ENCODE measurements at regions not wholly inside any gene's neighbourhood (a gene's known extent, or its start where the extent isn't known, plus 50 kb on each side); places are given as distances from the start of the nearest gene placed in this dataset.
"Not testable (repeated sequence)": the region's sequence is repeated elsewhere in the genome, so short reads cannot be mapped to it uniquely, and the experiment has no call there.

DNA sequence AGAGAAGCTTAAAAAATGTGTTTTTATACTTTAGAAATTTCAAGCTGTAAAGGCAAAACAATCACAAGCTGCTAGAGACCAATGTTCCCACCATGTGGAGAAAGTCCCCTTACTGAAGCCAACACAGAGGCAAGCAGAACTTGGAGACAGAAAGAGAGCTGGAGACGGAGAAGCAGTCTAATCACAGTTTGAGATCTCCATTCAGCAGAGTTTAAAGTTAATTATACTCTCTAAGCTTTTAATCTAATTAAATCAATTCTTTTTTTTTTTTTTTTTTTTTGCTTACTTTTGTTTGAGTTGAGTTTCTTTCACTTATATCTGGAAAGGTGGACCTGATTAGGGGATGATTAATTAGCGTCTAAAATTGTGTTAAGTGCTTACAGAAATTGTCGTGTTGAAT, 1534.3 kb downstream of the MAT2B start:
- DNase-seq = no peak

DNA sequence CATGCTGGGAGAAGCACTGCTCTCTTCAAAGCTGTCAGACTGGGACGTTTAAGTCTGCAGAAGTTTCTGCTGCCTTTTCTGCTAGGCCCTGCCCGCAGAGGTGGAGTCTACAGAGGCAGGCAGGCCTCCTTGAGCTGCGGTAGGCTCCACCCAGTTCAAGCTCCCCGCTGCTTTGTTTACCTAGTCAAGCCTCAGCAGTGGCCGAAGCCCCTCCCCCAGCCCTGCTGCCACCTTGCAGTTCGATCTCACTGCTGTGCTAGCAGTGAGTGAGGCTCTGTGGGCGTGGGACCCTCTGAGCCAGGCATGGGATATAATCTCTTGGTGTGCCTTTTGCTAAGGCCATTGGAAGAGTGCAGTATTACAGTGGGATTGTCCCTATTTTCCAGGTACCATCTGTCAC, 1540.5 kb downstream of the MAT2B start:
- DNase-seq = not testable (repeated sequence)

DNA sequence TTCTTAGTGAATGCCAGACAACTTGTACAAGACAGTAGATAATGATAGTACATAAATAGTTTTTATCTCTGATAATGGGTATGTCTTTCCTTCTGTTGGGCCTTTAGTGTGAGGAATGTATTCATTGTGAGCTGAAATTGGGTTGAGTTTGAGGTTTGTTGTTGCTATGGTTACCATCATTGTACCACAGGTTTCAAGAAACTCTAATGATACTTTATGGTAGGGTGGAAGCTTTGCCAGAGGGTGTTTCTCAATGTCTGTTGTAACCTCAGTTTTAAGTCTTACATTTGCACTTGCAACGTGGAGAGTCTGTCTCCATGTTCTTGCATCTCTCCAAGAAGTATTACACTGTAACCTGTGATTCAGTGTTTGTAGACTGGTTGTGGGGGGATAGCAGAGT, 1550.1 kb downstream of the MAT2B start:
- no peak for DNase-seq

DNA sequence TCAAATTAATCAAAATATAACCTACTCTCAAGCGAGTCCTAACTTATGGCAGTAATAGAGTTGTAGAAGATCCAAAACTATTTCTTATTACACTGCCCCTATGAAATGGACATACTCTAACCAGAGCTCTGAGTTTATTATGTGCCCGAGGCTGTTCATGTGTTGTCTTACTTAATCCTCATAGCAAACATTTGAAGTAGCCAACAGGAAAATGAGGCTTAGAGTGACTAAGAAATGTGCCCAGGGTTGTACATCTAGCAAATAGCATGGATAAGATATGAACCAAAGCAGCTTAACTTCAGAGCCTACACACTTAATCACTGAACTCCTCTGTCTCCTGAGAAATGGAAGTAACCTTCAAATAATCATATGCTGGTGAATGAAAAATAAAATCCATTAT, 1551.7 kb downstream of the MAT2B start:
- no peak for DNase-seq

DNA sequence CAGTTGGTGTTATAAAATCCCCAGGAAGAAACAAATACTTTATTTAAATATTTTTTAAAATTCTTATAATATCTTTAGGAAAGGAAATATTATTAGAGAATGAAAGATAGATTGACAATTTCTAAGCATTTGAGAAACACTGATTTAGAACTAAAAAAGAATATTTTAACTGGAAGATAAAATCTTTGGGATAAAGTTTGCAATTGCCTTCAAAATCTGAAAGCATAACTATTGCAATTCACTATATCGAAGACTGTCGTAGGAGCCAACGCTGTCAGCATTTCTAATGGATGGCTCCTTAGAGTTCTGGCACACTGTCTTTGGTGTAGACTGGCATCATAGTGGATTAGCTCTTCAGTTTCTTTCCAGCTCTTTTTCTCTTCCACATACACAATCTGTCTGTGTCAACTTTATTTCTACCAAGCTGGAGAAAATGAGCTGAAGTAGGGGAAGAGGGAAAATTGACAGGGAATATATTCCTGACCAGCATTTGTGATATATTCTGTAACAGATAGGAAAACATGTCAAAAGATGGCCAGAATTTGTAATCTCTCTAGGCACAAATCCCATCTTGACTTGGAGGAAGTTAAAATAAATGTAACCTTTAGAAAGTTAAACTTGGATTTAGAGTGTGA, 1561.4 kb downstream of the MAT2B start:
- DNase-seq = no peak

DNA sequence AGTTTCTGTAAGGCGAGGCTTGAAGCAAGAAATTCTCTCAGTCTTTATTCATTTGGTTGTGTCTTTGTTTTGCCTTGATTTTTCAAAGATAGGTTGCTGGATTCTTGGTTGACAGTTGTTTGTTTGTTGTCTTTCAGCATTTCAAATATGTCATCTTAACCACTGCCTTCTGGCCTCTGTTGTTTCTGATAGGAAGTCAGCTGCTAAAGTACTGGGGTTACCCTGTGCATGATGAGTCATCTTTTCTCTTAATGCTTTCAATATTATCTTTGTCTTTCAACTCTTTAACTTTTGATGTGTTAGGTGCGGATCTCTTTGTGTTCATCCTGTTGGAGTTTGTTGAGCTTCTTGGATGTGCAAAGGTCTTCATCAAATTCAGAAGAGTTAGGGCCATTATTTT, 1571.3 kb downstream of the MAT2B start:
- DNase-seq = no peak

DNA sequence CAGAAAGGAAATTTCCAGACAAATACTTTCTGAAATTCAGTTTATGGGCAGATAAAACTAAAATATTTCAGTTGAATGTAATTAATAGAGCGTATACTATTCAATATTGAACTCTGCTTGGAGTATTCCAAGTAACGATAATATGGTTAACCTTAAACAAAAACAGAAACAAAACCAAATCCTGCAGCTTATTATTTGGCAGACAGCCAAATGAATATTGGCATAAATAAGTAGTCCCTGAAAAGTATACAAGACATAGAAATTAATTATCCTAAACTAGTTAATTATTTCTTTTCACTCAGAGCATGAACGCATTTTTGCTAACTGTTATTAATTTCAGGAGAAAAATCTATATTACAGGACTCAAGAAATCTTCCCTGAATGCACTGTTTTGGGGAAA, 1574.0 kb downstream of the MAT2B start:
- DNase-seq = no peak

DNA sequence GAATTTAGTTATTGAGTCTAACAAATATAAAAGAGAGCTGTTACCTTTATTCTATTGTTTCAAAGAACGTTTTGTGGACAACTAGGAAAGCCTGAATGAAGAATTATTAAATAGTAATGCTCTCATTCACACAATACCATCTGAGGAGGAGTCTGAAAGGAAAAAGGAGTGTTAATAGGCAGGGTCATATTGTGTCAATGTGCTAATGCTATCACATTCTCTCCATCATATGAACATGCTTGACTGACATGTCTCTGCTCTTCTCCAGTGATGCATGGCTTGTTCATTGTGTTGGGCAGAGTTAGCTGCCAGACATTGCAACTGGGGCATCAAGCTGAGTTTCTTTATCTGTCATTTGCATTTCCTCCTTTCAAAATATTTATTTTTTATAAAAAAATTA, 1578.0 kb downstream of the MAT2B start:
- no peak for DNase-seq

DNA sequence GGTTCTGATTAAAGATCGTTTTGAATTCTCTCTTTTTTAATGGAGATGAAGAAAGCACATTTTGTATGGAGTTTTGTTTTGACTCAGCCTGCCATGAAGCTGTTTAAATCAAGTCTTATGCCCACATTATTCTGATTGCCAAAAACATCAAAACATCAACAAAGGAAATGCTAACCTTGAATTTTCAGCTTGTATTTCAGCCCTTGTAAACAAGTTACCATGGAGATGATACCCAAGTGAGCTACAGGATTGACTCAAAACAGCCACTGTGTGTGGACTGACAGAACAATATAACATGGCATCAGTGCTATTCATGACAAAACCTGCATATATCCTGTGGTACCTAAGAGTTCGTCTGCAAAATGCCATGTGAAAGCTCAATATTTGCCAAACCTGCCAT, 1581.0 kb downstream of the MAT2B start:
- DNase-seq = no peak

DNA sequence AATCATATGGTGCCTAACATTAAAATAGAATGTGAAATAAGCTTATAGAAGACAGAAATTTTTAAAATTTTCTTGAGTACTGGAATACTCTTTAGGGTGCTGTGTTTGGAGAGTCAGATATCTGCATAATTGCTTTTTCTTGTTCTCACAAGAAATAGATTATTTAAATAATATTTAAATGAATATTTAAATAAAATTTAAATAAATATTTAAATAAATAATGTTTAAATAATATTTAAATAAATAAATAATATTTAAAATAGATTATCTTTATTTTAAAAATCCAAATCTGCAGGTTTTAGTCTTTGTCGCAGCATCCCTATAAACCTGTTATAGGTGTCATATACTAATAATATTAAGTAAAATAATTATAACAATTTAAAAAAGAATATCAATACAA, 1589.4 kb downstream of the MAT2B start:
- no peak for DNase-seq

DNA sequence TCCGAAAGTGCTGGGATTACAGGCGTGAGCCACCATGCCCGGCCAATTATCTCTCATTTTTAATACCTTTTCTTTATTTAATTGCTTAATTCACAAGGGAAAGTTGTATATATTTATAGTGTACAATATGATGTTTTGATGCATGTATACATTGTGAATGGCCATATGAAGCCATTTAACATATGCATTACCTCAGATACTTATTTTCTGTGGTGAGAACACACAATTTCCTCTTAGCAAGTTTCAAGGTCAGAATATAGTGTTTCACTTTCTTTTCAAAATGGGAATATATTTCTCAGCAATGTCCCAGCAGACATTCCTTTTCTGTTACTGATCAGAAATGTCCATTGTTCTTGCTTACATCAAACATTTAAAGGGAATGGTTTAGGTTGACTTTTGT, 1596.3 kb downstream of the MAT2B start:
- no peak for DNase-seq

DNA sequence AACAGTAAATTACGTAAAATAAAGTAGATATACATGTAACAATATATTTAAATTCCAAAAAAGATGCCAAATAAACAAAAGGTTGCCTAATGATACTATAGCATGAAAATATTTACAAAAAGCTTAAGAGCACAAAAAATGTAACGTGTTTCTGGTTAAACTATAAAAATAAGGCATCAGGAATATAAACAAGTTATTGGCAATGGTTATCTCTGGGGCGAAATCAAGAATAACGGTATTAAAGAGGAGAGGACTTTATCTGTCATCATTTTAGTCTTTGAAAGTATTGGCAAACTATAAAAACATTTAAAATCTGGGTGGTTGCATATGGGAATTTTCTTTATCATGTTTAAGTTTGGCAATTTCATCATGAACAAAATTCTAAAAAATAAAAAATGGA, 1599.2 kb downstream of the MAT2B start:
- no peak for DNase-seq

DNA sequence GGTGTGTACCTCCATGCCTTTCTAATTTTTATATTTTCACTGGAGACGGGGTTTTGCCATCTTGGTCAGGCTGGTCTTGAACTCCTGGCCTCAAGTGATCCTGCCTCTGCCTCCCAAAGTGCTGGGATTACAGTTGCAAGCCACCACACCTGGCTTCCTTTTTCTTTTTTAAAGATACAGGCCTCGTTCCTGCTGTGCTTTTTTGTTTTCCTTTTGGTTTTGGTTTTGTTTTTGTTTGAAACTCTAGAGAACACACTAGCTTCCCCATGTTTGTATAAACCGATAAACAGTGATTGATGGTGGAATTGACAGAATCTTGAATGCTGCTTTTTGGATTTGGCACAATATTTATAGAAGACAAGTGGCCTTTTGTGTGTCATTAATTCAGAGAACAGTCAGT, 1603.4 kb downstream of the MAT2B start:
- DNase-seq = no peak

DNA sequence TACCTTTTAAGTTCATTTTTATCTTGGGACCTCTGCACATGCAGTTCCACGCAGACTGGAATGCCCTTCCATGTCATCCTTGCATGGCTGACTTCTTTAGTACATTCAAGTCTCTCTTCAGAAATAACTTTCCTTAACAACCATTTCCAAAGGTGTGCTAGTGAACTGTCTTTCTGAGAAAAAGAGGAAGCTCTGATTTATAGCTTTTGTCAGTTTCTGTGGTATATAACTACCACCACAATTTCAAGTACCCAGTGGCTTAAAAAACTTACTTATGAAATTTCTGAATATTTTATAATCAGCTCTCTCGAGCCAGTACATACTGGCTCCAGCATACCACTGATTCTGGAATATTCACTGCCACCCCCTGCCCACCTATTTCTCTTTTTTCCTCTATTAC, 1613.8 kb downstream of the MAT2B start:
- no peak for DNase-seq

DNA sequence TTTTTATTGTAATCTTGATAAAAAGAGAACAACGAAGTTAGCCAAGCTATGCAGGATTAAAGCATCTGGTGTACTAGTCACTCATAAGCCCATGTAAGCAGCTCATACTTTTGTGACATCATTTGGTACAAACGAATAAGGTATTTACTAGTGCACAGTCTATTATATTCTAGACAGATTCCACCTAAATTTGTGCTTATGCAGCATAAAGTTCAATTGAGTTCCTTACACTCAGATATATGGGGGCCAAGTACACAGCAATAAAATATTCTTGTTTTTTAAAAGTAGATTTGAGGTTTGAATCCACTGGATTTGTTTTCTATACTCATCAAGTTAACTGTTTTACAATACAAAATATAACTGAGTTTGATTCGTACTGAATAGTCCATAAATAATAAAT, 1621.2 kb downstream of the MAT2B start:
- DNase-seq = no peak

DNA sequence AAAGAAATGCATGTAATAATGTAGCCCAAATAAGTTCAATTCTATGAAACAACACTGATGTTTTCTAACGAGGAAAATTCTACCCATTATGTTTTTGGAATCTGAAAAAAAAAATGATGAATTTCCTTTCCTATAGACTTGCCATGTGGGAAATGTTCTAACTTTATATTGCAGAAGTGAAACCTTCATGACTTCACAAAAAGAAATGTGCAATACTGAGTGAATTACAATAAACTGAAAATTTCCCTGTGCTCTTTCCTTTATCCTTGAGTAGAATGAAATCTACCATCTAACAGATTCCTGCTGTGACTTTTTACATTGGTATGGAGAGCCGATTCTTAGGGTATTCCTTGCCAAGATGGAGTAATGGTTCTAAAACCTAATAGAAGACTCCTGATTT, 1622.5 kb downstream of the MAT2B start:
- DNase-seq = no peak

DNA sequence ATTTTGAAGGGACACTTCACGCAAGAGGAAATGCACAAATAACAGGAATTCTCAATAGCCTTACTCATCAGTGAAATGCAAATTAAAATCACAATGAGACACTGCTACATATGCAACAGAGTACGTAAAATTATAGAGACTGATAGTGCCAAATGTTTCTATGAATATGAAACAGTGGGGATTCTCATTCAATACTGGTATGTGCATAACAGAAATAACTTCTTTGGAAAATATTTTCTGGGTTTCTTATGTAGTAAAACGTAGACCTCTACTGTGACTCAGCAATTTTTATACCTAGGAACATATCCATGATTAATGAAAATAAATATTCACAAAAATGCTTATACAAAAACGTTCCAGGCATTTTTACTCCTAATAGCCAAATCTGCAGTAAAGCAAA, 1625.2 kb downstream of the MAT2B start:
- DNase-seq = no peak

DNA sequence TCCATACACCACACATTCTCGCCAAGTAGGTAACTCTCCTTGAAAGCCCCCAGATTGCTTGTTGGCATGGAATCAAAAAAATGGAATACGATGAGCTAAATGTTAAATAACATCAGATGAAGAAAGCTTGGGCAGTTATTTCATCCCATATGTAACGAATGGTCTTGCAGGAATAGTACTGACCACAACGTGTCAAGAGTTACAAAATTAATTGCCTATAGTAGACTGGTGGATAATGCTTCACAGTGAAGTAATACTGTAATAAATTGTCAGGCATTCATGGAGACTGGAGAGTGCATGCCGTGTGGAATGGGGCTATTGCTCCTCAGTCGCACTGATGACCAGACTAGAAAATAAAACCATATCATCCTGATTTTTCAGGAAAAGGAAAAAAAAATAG, 1628.7 kb downstream of the MAT2B start:
- DNase-seq = no peak

DNA sequence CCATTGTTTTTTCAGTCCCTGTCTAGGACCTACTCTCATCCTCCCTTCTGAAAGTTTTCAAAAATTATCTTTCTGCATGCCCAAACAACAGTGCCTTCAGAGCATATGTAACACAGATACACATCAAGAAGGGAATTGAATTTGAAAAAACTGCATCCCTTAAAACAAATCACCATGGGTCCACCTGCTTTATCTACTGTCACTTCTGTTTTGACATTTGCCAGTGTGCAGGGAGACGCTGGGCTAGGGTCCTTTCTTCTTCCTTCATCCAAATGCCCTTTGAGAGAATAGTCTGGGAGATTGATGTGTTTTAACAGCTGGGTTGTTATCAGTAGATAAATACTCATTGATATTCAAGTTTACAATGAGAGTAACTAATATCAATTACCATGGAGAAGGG, 1630.1 kb downstream of the MAT2B start:
- no peak for DNase-seq

DNA sequence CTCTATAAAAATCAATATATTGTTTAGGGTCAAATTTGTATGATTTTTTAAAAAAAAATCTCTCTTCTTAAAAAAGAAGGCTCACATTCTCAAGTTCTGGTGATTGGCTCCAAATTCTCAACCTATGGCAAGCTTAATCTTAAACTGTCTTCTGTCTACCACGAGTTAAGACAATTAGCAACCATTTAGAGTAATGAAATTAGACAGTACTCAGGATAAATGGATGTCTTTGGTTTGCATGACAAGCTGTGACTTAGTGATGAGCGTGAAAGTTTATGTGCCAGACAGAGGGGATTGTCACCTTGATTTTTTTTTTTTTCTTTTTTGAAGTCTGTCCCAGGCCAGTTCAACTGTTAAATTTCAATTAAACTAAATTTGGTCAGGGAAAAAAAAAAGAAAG, 1632.3 kb downstream of the MAT2B start:
- DNase-seq = no peak

DNA sequence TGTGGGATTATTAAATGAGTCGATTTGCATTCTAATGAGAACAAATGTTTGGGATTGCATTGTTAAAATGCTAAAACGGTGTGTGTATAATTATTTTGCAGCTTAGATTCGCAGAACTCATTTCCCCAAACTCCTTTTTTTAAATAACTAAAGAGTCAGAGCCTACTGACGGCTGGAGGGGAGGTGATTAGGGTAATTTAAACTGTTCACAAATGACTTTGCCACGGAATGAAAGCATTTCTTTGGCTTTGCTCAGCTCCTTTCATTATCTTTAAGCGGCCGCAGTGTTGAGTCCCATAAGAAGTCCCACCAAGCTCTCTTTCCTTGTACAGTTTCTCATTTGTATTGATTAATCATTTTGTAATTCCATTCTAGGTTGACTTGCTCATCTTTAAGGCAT, 1632.8 kb downstream of the MAT2B start:
- no peak for DNase-seq

DNA sequence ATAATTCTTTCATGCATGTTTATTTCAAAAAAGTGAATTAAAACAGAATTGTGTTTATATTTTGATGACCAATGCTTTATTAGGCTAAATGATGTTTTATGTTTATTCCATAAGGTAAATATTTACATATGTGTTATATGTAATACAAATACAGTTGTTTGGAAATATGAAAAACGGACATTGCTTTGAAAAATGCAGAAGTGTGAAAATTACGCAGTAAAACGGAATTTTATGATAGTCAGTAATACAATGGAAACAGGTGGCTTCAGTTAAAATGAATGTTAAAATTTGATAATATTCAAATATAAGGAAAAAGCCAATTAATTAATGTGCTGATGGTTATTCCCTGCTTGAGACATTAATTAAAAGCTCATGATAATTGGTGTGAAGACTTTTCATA, 1633.8 kb downstream of the MAT2B start:
- no peak for DNase-seq

DNA sequence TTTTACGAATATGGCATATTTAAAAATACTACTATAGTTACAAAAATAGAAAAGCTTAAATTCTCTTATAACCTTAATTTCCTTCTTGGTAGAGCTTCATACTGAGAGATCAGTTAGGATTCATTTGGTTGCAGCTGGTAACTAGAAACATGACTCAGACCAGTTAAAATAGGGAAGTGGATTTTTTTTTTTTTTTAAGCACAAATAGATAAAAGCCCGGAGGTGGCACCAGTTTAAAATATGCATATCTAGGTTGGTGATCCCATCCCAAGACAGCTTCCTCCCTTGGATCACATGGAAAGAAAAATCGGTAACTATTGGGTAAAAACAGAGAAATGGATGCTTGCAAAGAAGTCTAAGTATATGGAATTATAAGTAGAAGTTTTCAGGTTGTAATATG, 1634.3 kb downstream of the MAT2B start:
- no peak for DNase-seq

DNA sequence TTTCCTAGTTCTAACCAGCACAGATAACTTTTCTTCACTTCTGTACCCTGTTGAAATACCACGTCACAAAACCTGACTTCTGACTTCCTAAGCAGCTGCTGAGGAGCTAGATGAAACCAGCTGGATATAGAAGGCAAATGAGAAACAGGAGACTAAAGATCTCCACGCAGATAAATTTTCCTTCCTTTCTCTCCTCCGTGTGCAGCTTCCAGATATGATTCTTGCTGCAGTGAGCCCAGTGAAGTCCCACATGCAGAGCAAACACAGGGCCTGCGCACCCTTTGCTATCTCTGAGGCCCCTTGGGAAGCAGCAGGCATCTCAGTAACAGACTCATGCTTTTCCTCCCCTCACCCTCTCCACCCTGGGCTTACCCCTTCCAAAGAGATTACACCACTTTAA, 1638.3 kb downstream of the MAT2B start:
- no peak for DNase-seq

DNA sequence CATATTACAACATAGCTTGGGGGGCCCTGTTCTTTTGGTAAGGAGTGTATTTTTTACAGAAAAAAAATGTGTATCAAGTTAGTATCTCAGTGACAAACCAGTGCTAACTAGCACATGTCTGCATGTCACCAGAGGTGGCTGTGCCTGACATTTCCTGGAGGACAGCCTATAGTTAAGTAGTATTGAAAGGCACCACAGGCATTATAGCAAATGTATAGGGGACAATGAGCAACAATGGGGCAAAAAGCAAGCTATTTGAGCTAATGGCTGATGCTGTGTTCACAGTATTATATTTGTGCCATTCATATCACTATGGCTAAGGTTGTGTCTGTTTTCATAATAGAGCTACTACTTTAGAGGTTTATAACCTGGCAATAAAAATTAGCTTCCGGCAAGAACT, 1644.0 kb downstream of the MAT2B start:
- no peak for DNase-seq

DNA sequence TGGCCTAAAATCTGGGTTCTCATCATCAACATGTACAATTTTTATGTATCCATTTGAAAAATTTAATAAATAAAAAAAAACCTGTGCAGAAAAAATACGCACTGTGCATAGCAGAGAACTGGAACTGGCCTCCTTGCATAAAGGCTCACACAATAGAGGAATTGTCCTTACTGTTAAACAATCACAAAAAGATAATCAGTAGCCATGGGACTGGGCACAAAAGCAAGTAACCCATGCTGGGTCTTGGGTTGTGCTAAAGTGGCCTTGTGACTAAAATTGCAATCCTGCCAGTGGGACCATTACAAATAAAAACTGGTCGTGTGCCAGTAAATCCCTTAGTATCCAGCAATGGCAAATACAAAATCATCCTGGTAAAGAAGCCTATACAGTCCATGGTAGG, 1646.6 kb downstream of the MAT2B start:
- no peak for DNase-seq
